HG03469 (cell line): ENCODE measurements at regions not wholly inside any gene's neighbourhood (a gene's known extent, or its start where the extent isn't known, plus 50 kb on each side); places are given as distances from the start of the nearest gene placed in this dataset.

ENCODE experiments used
- ATAC-seq: cut with Tn5 transposase; IDR thresholded peaks from one replicate; pipeline ENCODE4 v1.9.1; 2021; ENCODE audit warnings: mild to moderate bottlenecking, moderate library complexity, moderate number of reproducible peaks; ENCODE audit not compliant: unreplicated experiment

GRCh38 chr6:90925726-90926125 lies 338.9 kb upstream of the MAP3K7 start:
- ATAC-seq: no peak

- no peak for ATAC-seq
Measured at GRCh38 chr6:90922325-90922724, 335.5 kb upstream of the MAP3K7 start.

DNA sequence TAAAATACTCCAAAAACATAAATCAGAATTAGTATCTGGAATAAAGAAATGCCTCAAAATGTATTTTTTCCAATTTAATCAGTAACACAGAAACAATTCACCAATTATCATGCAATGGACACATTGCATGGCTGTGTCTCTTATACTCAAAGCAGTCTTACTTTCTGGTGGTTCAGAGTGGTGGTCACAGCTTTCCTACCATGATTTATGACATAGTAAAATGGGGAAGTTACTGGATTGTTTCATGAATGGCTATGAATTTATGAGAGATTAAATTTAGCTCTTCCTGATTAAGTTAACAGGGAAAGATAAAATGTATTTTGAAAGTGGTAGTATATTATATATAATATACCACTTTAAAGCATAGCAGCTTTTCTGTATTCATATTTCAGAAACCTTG lies 331.5 kb upstream of the MAP3K7 start:
- ATAC-seq: no peak

- no peak for ATAC-seq
Measured at GRCh38 chr6:90917376-90917775, 330.5 kb upstream of the MAP3K7 start.

DNA sequence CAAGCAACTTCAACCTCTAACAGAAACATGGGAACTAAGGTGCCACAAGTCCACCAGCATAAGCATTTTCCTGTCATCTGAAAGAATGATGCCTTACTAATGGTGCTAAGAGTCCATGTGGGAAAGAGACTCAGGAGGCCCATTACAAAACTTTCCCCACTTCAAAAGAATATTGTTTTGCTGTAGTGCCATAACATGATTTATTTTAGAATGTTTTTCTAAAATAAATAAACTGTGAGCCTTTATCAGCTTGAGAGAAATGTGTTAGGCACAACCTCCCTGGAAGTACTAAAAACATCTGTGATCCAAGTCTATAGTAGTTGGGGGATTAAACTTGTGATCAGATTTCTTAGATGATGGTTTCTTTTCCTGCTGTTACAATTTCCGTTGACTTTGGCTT lies 330.1 kb upstream of the MAP3K7 start:
- no peak for ATAC-seq

DNA sequence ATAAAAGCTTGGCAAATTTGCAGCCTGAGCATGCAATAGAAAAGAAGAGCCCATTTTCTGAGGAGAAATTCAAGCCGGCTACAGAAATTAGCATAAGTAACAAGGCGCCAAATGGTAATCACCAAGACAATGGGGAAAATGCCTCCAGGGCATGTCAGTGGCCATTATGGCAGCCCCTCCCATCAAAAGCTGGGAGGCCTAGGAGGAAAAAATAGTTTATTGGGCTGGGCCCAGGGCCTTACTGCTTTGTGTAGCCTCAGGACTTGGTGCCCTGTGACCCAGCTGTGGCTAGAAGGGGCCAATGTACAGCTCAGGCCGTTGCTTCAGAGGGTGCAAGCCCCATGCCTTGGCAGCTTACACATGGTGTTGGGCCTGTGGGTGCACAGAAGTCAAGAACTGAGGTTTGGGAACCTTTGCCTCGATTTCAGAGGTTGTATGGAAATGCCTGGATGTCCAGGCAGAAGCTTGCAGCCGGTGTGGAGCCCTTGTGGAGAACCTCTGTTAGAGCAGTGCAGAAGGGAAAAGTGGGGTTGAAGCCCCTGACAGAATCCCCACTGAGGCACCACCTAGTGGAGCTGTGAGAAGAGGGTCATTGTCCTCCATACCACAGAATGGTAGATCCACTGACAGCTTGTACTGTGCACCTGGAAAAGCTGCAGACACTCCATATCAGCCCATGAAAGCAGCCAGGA lies 328.5 kb upstream of the MAP3K7 start:
- ATAC-seq: no peak

GRCh38 chr6:90914312-90914711 lies 327.4 kb upstream of the MAP3K7 start:
- no peak for ATAC-seq

DNA sequence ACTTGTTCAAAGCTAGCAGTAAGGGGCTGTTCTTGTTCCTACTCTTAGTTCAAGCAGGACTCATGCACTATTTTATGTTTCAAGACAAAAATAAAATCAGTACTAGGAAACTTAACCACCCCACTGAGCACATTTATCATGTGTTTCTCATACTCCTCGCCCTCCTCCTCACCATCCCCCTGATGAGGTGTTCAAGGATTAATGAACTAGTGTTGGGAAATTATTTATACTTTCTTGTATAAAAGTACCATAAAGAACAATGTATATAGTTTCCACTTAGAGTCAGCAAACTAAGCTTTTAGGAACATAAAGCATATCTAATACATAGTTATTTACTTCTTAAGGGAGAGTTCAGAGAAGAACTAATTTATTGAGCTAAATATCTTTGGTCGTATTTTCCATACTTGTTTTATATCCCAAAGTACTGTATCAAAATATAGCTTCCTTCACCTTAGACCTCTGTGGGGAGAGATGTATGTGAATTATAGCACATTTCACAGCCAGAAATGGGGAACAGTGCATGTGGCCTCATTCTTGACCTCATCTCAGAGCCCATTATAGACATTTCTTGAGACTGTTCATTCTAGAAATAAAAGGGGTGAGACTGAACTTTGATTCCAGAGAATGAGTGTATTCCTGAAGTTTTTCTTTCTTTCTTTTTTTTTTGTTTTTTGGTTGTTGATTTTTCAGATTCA lies 326.5 kb upstream of the MAP3K7 start:
- ATAC-seq: no peak

- no peak for ATAC-seq
Measured at GRCh38 chr6:90911642-90912041, 324.8 kb upstream of the MAP3K7 start.

- no peak for ATAC-seq
Measured at GRCh38 chr6:90910893-90911292, 324.0 kb upstream of the MAP3K7 start.

- ATAC-seq: no peak
Measured at GRCh38 chr6:90907931-90908655, 321.2 kb upstream of the MAP3K7 start.

- ATAC-seq: no peak
Measured at GRCh38 chr6:90905351-90905750, 318.5 kb upstream of the MAP3K7 start.

- no peak for ATAC-seq
Measured at GRCh38 chr6:90900034-90900433, 313.2 kb upstream of the MAP3K7 start.

DNA sequence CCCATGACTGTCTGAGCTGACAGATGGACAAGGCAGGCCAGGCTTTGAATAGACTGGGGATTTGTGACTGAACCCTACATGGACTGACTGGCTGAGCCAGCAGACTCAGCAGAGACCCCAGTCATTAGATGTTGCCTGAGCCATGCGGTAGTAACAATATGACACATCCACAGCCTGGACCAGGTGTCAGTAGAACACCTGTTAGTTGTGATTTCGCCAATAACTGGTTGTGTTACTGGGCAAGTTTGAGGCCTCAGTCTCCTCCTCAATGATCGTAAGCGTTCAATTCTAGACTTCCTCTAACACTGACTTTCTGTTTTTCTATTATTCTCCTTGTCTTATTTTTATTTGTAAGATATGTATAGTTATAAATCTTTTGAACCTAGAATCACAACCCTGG lies 311.9 kb upstream of the MAP3K7 start:
- ATAC-seq: no peak

- ATAC-seq: no peak
Measured at GRCh38 chr6:90896075-90896547, 309.2 kb upstream of the MAP3K7 start.

GRCh38 chr6:90895299-90896074 lies 308.6 kb upstream of the MAP3K7 start:
- ATAC-seq: no peak

DNA sequence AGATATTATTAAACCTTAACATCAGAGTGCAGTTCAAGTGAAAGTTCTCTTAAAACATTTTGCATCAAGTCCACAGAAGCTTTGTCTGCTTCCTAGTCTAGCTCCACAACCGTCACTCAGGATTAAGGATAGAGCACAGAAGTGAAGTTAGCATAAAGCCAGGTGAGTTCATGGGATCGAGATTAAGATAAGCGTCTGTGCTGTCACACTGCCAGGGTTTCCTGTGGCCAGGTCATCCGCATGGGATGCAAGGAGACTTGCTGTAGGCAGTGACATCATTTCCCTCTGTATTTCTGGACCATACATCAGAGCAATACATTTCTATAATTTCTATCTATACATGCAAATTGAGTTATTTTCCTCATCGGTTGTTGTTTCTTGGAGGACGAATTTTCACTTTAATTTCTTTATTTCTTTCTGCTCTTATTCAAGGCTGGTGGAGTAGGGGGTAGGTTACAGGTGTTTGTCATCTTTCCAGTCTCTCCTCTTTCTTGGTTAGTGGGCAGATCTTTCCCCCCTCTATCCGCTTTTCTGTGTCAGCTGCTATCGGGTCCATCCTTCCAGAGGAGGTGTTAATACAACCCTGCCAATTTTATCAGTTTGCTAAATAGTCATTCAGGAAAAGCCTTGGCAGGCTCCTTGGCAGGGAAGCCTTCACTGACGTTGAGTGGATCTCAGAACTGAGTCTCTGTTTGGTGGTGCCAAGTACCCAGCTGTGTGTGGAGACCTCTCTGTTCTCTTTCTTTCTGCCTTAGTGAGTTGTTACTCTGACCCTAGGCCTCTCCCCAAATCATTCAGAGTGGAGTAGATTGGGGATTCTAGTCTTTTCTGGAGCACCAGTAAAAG lies 307.6 kb upstream of the MAP3K7 start:
- no peak for ATAC-seq

- no peak for ATAC-seq
Measured at GRCh38 chr6:90893400-90893799, 306.5 kb upstream of the MAP3K7 start.

DNA sequence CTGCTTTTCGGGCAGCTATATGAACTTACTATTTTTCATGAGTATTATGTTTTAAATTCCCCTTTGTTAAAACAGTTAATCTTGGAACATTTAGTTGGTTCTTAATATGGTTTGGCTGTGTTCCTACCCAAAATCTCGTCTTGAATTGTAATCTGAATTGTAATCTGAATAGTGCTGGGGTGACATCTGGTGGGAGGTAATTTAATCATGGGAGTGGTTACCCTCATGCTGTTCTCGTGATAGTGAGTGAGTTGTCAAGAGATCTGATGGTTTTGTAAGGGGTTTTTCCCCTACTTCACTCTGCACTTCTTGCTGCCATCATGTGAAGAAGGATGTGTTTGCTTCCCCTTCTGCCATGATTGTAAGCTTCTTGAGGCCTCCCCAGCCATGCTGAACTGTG lies 305.4 kb upstream of the MAP3K7 start:
- ATAC-seq: no peak

DNA sequence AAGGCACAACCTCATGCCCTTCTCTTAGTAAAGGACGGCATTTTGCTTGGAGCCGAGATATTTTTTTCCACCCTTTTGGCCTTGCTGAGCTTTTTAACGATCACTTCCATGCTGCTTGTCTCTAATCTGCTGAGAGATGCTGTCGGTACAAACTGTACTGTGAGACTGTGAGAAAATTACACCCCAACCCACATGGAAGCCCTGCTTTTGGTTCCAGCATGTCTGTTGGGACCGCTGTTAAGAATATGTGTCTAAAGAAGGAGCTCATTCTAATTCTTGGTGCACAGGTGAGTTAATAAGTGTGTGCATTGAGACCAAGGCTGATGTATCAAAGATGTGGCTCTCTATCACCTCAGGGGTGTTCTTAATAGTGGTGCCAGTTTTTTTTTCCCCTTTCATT lies 304.5 kb upstream of the MAP3K7 start:
- no peak for ATAC-seq
